Cardiac septum (tissue), 1 donor: ENCODE measurements at regions not wholly inside any gene's neighbourhood (a gene's known extent, or its start where the extent isn't known, plus 50 kb on each side); places are given as distances from the start of the nearest gene placed in this dataset.

Experiments used
- DNase-seq: peaks from one replicate; pipeline ENCODE4 v3.0.0-alpha.2; 2020; ENCODE audit warnings: low spot score
- intact Hi-C: fragments of 100-400 bp; cut with DNase I; formaldehyde crosslinking; loops from one replicate; pipeline ENCODE4 v1.14.0; 2022
- donor health status: DM: no; HTN: no; CAD: no.

- intact Hi-C loops, result no loop called here
- DNase-seq, result no peak
Observed at GRCh38 chr6:165753506-165753905, 90.5 kb upstream of the PDE10A start.

- no peak for DNase-seq
- intact Hi-C loops, result no loop called here
Observed at GRCh38 chr6:165752451-165752850, 89.4 kb upstream of the PDE10A start.

- intact Hi-C loops, result no loop called here
- DNase-seq, result no peak
Observed at GRCh38 chr6:165751486-165751885, 88.4 kb upstream of the PDE10A start.

- DNase-seq, result no peak
- intact Hi-C loops, result no loop called here
Observed at GRCh38 chr6:165749163-165749562, 86.1 kb upstream of the PDE10A start.

- intact Hi-C loops, result no loop called here
- DNase-seq, result no peak
Observed at GRCh38 chr6:165748390-165748789, 85.3 kb upstream of the PDE10A start.

GRCh38 chr6:165747963-165748362 lies 84.9 kb upstream of the PDE10A start:
- DNase-seq, result no peak
- intact Hi-C loops, result no loop called here

GRCh38 chr6:165746331-165746730 lies 83.3 kb upstream of the PDE10A start:
- intact Hi-C loops, result no loop called here

GRCh38 chr6:165745492-165745891 lies 82.5 kb upstream of the PDE10A start:
- DNase-seq, result no peak
- intact Hi-C loops, result no loop called here

More at GRCh38 chr6:165746331-165746730, 83.3 kb upstream of the PDE10A start:
- no peak for DNase-seq

- no peak for DNase-seq
- intact Hi-C loops, result no loop called here
Observed at GRCh38 chr6:165744555-165745228, 81.7 kb upstream of the PDE10A start.

GRCh38 chr6:165743366-165743898 lies 80.4 kb upstream of the PDE10A start:
- no peak for DNase-seq
- intact Hi-C loops, result no loop called here

GRCh38 chr6:165742047-165742446 lies 79.0 kb upstream of the PDE10A start:
- intact Hi-C loops, result no loop called here
- DNase-seq, result no peak

GRCh38 chr6:165737396-165737795 lies 74.4 kb upstream of the PDE10A start:
- no peak for DNase-seq
- intact Hi-C loops, result no loop called here

GRCh38 chr6:165735065-165735464 lies 72.0 kb upstream of the PDE10A start:
- DNase-seq, result no peak
- intact Hi-C loops, result no loop called here

GRCh38 chr6:165733489-165733791 lies 70.4 kb upstream of the PDE10A start:
- no peak for DNase-seq
- intact Hi-C loops, result no loop called here

- intact Hi-C loops, result no loop called here
- DNase-seq, result no peak
Observed at GRCh38 chr6:165732696-165733488, 69.9 kb upstream of the PDE10A start.

GRCh38 chr6:165729307-165729936 lies 66.4 kb upstream of the PDE10A start:
- intact Hi-C loops, result loop anchor here (2.0 to 5.0 kb wide), 2 partner anchors 43 to 121 kb away; no protein-coding TSS in a partner anchor
- DNase-seq, result no peak

GRCh38 chr6:165728216-165728615 lies 65.2 kb upstream of the PDE10A start:
- intact Hi-C loops, result loop anchor here (2.0 to 5.0 kb wide), 2 partner anchors 44 to 123 kb away; no protein-coding TSS in a partner anchor
- DNase-seq, result no peak

- DNase-seq, result no peak
Observed at GRCh38 chr6:165726965-165727381, 63.9 kb upstream of the PDE10A start.

GRCh38 chr6:165726290-165726875 lies 63.3 kb upstream of the PDE10A start:
- DNase-seq, result no peak
- intact Hi-C loops, result loop anchor here (5.0 kb wide), 1 partner anchor 46 kb away; no protein-coding TSS in a partner anchor

More at GRCh38 chr6:165726965-165727381, 63.9 kb upstream of the PDE10A start:
- intact Hi-C loops, result loop anchor here (5.0 kb wide), 1 partner anchor 45 kb away; no protein-coding TSS in a partner anchor

- intact Hi-C loops, result loop anchor here (5.0 kb wide), 1 partner anchor 47 kb away; no protein-coding TSS in a partner anchor
- no peak for DNase-seq
Observed at GRCh38 chr6:165725201-165725600, 62.2 kb upstream of the PDE10A start.
